Endothelial cell of umbilical vein (primary cell): ENCODE measurements at regions not wholly inside any gene's neighbourhood (a gene's known extent, or its start where the extent isn't known, plus 50 kb on each side); places are given as distances from the start of the nearest gene placed in this dataset.

Experiments used
- EZH2 ChIP-seq: IDR thresholded peaks from 2 replicates; pipeline ENCODE4 v1.6.1; 2012; ENCODE audit warnings: borderline replicate concordance, low read depth, mild to moderate bottlenecking, moderate library complexity, low read length, inconsistent platforms; ENCODE audit not compliant: severe bottlenecking
- GATA2 ChIP-seq: IDR thresholded peaks from 2 replicates; pipeline ENCODE4 v1.7.0; 2011; ENCODE audit warnings: low read depth, mild to moderate bottlenecking, moderate library complexity, mixed read lengths, low read length; ENCODE audit not compliant: insufficient read length, insufficient read depth
- JUN ChIP-seq: IDR thresholded peaks from 2 replicates; pipeline ENCODE4 v1.6.1; 2011; ENCODE audit warnings: borderline replicate concordance, low read depth; ENCODE audit not compliant: insufficient read length, insufficient read depth
- MYC ChIP-seq: IDR thresholded peaks from one replicate; pipeline ENCODE4 v1.6.1; 2011; ENCODE audit warnings: mild to moderate bottlenecking, low read depth, low read length
- POLR2A ChIP-seq: IDR thresholded peaks from 2 replicates; pipeline ENCODE4 v1.6.1; 2012; ENCODE audit warnings: low read depth, mild to moderate bottlenecking, control low read depth, low read length
- TF ChIP-seq, protein P1 (sequence below), 2 donors: IDR thresholded peaks; 1 replicate in 1 of 2; 2 replicates in 1 of 2; pipeline ENCODE4 v1.5.1; 2011; ENCODE audit warnings: low read length in 2 of 2, mild to moderate bottlenecking in 2 of 2, moderate library complexity in 2 of 2, control low read depth in 1 of 2, inconsistent platforms in 1 of 2, low read depth in 1 of 2; ENCODE audit not compliant: insufficient read depth in 1 of 2; ENCODE audit errors: extremely low read depth in 1 of 2
- TF ChIP-seq, protein P2 (sequence below): IDR thresholded peaks from 2 replicates; pipeline ENCODE4 v1.6.1; 2011; ENCODE audit not compliant: insufficient read depth, insufficient read length

DNA sequence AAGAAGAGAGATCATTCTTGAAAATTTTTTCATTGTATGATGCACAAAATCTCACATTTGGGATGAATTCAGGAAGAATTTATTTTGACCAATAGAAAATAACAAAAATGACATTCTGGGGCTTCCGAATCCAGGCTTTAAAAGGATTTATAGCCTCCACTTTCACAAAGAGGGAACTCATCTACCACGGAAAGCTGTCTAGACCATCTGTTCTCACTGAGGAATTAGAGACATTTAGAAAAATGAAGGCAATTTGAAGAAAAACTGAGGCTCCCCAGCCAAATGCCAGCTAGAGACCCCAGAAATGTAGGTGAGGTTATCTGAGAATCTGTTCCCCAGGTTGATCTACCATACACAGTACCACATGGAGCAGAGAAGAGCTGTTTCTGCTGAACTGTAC lies 464.3 kb downstream of the TMA16 start:
- TF ChIP-seq MYC, result no peak
- TF ChIP-seq, protein P1, sequence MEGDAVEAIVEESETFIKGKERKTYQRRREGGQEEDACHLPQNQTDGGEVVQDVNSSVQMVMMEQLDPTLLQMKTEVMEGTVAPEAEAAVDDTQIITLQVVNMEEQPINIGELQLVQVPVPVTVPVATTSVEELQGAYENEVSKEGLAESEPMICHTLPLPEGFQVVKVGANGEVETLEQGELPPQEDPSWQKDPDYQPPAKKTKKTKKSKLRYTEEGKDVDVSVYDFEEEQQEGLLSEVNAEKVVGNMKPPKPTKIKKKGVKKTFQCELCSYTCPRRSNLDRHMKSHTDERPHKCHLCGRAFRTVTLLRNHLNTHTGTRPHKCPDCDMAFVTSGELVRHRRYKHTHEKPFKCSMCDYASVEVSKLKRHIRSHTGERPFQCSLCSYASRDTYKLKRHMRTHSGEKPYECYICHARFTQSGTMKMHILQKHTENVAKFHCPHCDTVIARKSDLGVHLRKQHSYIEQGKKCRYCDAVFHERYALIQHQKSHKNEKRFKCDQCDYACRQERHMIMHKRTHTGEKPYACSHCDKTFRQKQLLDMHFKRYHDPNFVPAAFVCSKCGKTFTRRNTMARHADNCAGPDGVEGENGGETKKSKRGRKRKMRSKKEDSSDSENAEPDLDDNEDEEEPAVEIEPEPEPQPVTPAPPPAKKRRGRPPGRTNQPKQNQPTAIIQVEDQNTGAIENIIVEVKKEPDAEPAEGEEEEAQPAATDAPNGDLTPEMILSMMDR (IDR thresholded peaks at IDR 0.05; ENCODE audit: extremely low read depth in 1 of 2, insufficient read depth in 1 of 2, low read depth in 1 of 2, low read length in 2 of 2), result no peak
- no peak for TF ChIP-seq POLR2A
- TF ChIP-seq, protein P2, sequence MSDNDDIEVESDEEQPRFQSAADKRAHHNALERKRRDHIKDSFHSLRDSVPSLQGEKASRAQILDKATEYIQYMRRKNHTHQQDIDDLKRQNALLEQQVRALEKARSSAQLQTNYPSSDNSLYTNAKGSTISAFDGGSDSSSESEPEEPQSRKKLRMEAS, result no peak
- no peak for TF ChIP-seq JUN
- TF ChIP-seq EZH2, result no peak
- TF ChIP-seq GATA2, result no peak
